PC-3 (cell line): ENCODE measurements at regions not wholly inside any gene's neighbourhood (a gene's known extent, or its start where the extent isn't known, plus 50 kb on each side); places are given as distances from the start of the nearest gene placed in this dataset.

Experiments used
- ATAC-seq: fragments of 200-7000 bp; cut with Tn5 transposase; 2 replicates; pipeline ENCODE4 v1.9.1; 2020; ENCODE audit warnings: mild to moderate bottlenecking, moderate library complexity
- BruUV-seq: library from RNA; stranded (reverse); fragments of 400-500 nt; replicated peaks from 2 replicates; lab custom pipeline; 2021; lab: Mats Ljungman, UMichigan
- CTCF ChIA-PET: fragments of 300-600 bp; sonication (Branson Sonifier 250); formaldehyde crosslinking; loops from one replicate; lab custom pipeline; 2022; ENCODE audit warnings: antibody characterized with exemption; lab: Charles Lee
- POLR2A ChIA-PET: fragments of 300-600 bp; sonication (Branson Sonifier 250); formaldehyde crosslinking; loops from one replicate; lab custom pipeline; 2022; ENCODE audit warnings: antibody characterized with exemption; ENCODE audit not compliant: unreplicated experiment; lab: Charles Lee
- DNase-seq: peaks from one replicate; pipeline ENCODE4 v3.0.0-alpha.2; 2015
- H2AFZ ChIP-seq: fragments of 300-600 bp; sonication (generic); 2 replicates; pipeline ENCODE4 v1.6.0; 2016; ENCODE audit warnings: antibody characterized with exemption, low read length
- H3F3A ChIP-seq: fragments of 300-600 bp; sonication (generic); one replicate; pipeline ENCODE4 v1.6.0; 2017; ENCODE audit warnings: antibody characterized with exemption, low read length, control low read depth, mild to moderate bottlenecking; ENCODE audit not compliant: unreplicated experiment
- H3K27ac ChIP-seq: fragments of 300-600 bp; sonication (generic); 2 replicates; pipeline ENCODE4 v1.5.1; 2016; ENCODE audit warnings: mild to moderate bottlenecking, low read length
- H3K27me3 ChIP-seq: fragments of 300-600 bp; sonication (generic); 2 replicates; pipeline ENCODE4 v1.6.1; 2016; ENCODE audit warnings: low read length, mixed read lengths
- H3K36me3 ChIP-seq: fragments of 300-600 bp; sonication (generic); 2 replicates; pipeline ENCODE4 v1.6.1; 2016; ENCODE audit warnings: low read depth, mixed run types, low read length, mixed read lengths
- H3K4me1 ChIP-seq: fragments of 300-600 bp; sonication (generic); 2 replicates; pipeline ENCODE4 v1.5.1; 2016; ENCODE audit warnings: low read length; ENCODE audit not compliant: insufficient read depth
- H3K4me2 ChIP-seq: fragments of 300-600 bp; sonication (generic); 2 replicates; pipeline ENCODE4 v1.6.0; 2016; ENCODE audit warnings: low read length
- H3K4me3 ChIP-seq: fragments of 300-600 bp; sonication (generic); 2 replicates; pipeline ENCODE4 v1.5.1; 2016; ENCODE audit warnings: mild to moderate bottlenecking, low read length, mixed read lengths
- H3K79me2 ChIP-seq: fragments of 300-600 bp; sonication (generic); 2 replicates; pipeline ENCODE4 v1.6.1; 2017; ENCODE audit warnings: low read length, mixed read lengths
- H3K9ac ChIP-seq: fragments of 300-600 bp; sonication (generic); 2 replicates; pipeline ENCODE4 v1.6.0; 2016; ENCODE audit warnings: mild to moderate bottlenecking, low read length
- H3K9me2 ChIP-seq: fragments of 300-600 bp; sonication (generic); replicated peaks from 2 replicates; pipeline ENCODE4 v1.6.1; 2016; ENCODE audit warnings: mixed run types, low read length, mixed read lengths
- H3K9me3 ChIP-seq: fragments of 300-600 bp; sonication (generic); 2 replicates; pipeline ENCODE4 v1.6.1; 2016; ENCODE audit warnings: low read length, mixed read lengths
- H4K20me1 ChIP-seq: fragments of 300-600 bp; sonication (generic); 2 replicates; pipeline ENCODE4 v1.6.1; 2016; ENCODE audit warnings: low read length, mixed read lengths
- EZH2 ChIP-seq: fragments of 300-600 bp; sonication (generic); IDR thresholded peaks from one replicate; pipeline ENCODE4 v1.6.1; 2017; ENCODE audit warnings: antibody characterized with exemption, mild to moderate bottlenecking, low read length; ENCODE audit not compliant: unreplicated experiment
- EZH2phosphoT487 ChIP-seq: fragments of 300-600 bp; sonication (generic); IDR thresholded peaks from 2 replicates; pipeline ENCODE4 v1.6.1; 2018; ENCODE audit warnings: mild to moderate bottlenecking, antibody characterized with exemption, low read length, borderline replicate concordance
- intact Hi-C: fragments of 100-400 bp; cut with micrococcal nuclease; formaldehyde crosslinking; loops from 2 replicates; pipeline ENCODE4 v1.9.0; 2023
- TF ChIP-seq, protein P1 (sequence below): fragments of 300-600 bp; sonication (generic); conservative IDR thresholded peaks from 2 replicates; pipeline ENCODE4 v1.5.1; 2017; ENCODE audit warnings: antibody characterized with exemption, low read depth, mild to moderate bottlenecking, low read length

DNA sequence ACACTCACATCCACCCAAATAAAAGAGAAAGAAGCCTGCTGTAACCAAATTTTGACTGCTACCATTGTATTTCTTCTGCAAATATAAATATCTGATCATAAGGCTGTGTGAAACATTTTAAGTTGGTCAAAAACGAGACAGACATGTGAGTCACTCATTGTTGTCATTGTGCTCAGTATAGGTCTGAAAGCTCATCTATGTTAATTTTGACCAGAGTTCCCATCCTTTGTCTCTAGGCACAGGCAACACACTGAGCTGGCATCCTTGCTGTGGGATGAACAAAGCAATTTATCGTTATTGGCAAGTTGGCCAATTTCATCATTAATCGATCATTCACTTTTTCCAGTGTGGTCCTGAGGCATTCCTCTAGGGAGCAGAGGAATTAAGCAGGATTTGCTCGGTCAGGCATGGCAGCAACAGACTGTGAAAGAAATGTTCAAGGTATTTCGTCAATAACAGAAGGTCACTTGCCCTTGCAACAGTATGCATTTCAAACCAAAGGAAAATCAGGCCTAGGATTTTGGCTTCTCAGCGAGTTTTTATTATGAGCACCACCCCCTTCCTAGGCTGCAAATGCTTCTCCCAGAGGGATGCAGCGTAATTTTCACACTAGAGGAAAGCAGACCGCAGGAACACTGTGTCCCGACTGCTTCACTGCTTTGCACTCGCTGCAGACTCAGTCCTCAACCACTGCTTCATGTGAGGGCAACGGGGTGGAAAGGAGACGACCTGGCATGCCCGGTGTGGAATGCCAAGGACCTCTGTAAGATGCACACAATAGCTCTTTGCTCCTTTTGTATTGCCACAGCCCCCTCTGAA lies 87.9 kb upstream of the SMYD2 start:
- Histone ChIP-seq H3K4me1 (no peaks in the 10 kb centered on the region), H3K36me3 (no peaks in the 10 kb centered on the region), H3K9me3 (no peaks in the 10 kb centered on the region), H2AFZ (no peak overlapping the region), H3K27me3 (peaks cover 91% of the 10 kb centered on the region), H4K20me1 (no peaks in the 10 kb centered on the region), H3K9me2 (no peaks in the 10 kb centered on the region), H3K4me2 (no peak overlapping the region), H3F3A (no peaks in the 10 kb centered on the region), H3K4me3 (no peak overlapping the region), H3K79me2 (no peaks in the 10 kb centered on the region), H3K27ac (no peak overlapping the region), H3K9ac (no peak overlapping the region)
- POLR2A ChIA-PET: no interaction called here
- ATAC-seq (peak; percentile 24; the same call in 1 of the 2 replicates), DNase-seq (no peak)
- TF ChIP-seq EZH2phosphoT487: no peak
- TF ChIP-seq, protein P1, sequence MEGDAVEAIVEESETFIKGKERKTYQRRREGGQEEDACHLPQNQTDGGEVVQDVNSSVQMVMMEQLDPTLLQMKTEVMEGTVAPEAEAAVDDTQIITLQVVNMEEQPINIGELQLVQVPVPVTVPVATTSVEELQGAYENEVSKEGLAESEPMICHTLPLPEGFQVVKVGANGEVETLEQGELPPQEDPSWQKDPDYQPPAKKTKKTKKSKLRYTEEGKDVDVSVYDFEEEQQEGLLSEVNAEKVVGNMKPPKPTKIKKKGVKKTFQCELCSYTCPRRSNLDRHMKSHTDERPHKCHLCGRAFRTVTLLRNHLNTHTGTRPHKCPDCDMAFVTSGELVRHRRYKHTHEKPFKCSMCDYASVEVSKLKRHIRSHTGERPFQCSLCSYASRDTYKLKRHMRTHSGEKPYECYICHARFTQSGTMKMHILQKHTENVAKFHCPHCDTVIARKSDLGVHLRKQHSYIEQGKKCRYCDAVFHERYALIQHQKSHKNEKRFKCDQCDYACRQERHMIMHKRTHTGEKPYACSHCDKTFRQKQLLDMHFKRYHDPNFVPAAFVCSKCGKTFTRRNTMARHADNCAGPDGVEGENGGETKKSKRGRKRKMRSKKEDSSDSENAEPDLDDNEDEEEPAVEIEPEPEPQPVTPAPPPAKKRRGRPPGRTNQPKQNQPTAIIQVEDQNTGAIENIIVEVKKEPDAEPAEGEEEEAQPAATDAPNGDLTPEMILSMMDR: no peak
- TF ChIP-seq EZH2: no peak
- CTCF ChIA-PET: no interaction called here
- intact Hi-C loops: no loop called here
- BruUV-seq: no TSS peak

DNA sequence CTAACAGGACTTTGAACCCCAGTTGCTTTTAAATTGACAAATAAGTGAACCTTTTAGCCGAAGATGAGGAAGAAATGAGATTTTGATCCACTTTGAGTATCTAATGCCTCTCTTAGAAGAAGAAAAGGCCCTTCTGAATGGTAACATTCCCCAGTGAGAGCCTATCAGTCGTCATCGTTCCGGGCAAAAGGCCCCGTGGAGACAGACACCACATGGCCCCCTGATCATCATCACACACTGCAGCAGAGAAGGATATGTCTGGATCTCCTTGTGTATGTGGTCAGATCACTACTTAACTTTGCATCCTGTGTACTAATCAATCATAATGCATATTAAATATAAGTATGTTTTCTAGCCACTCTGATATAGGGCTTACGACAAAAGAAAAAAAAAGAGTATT lies 87.3 kb upstream of the SMYD2 start:
- intact Hi-C loops: no loop called here
- no peaks in the 10 kb centered on the region for H3K36me3 ChIP-seq
- no peaks in the 10 kb centered on the region for H3K79me2 ChIP-seq
- no peaks in the 10 kb centered on the region for H3F3A ChIP-seq
- H3K9me2 ChIP-seq: no peaks in the 10 kb centered on the region
- ChIA-PET CTCF (no interaction called here), POLR2A (no interaction called here)
- no TSS peak for BruUV-seq
- DNase-seq: no peak
- H3K4me3 ChIP-seq: no peak overlapping the region
- no peak overlapping the region for H3K4me2 ChIP-seq
- no peak overlapping the region for H3K27ac ChIP-seq
- no peak overlapping the region for H2AFZ ChIP-seq
- H3K9ac ChIP-seq: no peak overlapping the region
- H4K20me1 ChIP-seq: no peaks in the 10 kb centered on the region
- peaks cover 91% of the 10 kb centered on the region for H3K27me3 ChIP-seq
- no peak for TF ChIP-seq EZH2phosphoT487
- TF ChIP-seq, protein P1: no peak
- TF ChIP-seq EZH2: no peak
- no peak for ATAC-seq
- H3K4me1 ChIP-seq: no peaks in the 10 kb centered on the region
- no peaks in the 10 kb centered on the region for H3K9me3 ChIP-seq

DNA sequence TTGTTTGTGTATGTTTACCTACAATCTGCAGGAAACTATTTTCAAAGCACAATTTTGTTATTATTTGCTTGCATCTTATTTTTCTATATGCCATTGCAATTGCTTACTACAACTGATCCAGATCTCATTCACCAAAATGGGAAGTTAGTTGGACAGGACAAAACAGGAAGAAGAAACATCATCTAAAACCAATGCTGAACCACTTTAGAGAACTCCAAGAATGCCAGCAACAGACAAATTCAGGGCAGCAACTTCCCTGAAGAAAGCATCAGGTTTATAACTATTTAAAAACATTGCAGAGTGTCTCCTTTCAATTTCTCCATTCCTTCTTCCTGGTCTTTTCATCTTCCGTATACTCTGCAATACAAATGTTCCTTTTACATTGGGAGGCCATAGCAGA lies 82.4 kb upstream of the SMYD2 start:
- Histone ChIP-seq H3K4me3 (no peak overlapping the region), H3K4me1 (no peaks in the 10 kb centered on the region), H3K4me2 (no peak overlapping the region), H3K9me3 (no peaks in the 10 kb centered on the region), H4K20me1 (no peaks in the 10 kb centered on the region), H3K9ac (no peak overlapping the region), H3K27me3 (peaks cover 85% of the 10 kb centered on the region), H2AFZ (no peak overlapping the region), H3K36me3 (no peaks in the 10 kb centered on the region), H3K9me2 (no peaks in the 10 kb centered on the region), H3K79me2 (no peaks in the 10 kb centered on the region), H3F3A (no peaks in the 10 kb centered on the region), H3K27ac (no peak overlapping the region)
- DNase-seq: no peak
- no peak for TF ChIP-seq EZH2phosphoT487
- TF ChIP-seq, protein P1: no peak
- TF ChIP-seq EZH2: no peak
- no peak for ATAC-seq
- ChIA-PET CTCF (no interaction called here), POLR2A (no interaction called here)
- no TSS peak for BruUV-seq
- intact Hi-C loops: no loop called here
